Lower lobe of right lung (tissue), 2 donors: ENCODE measurements at regions not wholly inside any gene's neighbourhood (a gene's known extent, or its start where the extent isn't known, plus 50 kb on each side); places are given as distances from the start of the nearest gene placed in this dataset.

Experiments
- ATAC-seq, 2 donors: fragments of 200-7000 bp; cut with Tn5 transposase; one replicate each; pipeline ENCODE4 v1.9.1; 2020 to 2022; ENCODE audit warnings: mild to moderate bottlenecking in 2 of 2, moderate library complexity in 2 of 2
- DNase-seq: peaks from one replicate; pipeline ENCODE4 v3.0.0-alpha.2; 2020
- H3K27ac ChIP-seq: fragments of 200-600 bp; one replicate; pipeline ENCODE4 v1.8.0; 2022
- H3K27me3 ChIP-seq: fragments of 200-600 bp; one replicate; pipeline ENCODE4 v1.8.0; 2022; ENCODE audit warnings: low read depth
- H3K36me3 ChIP-seq: fragments of 200-600 bp; one replicate; pipeline ENCODE4 v1.8.0; 2022; ENCODE audit warnings: mild to moderate bottlenecking
- H3K4me1 ChIP-seq: fragments of 200-600 bp; one replicate; pipeline ENCODE4 v1.8.0; 2022
- H3K4me3 ChIP-seq: fragments of 200-600 bp; one replicate; pipeline ENCODE4 v1.8.0; 2022; ENCODE audit warnings: mild to moderate bottlenecking
- H3K9me3 ChIP-seq: fragments of 200-600 bp; one replicate; pipeline ENCODE4 v1.8.0; 2022
- intact Hi-C: fragments of 100-400 bp; cut with DNase I; formaldehyde crosslinking; loops from one replicate; pipeline ENCODE4 v1.11.0; 2022
- TF ChIP-seq, protein P1 (sequence below): fragments of 200-600 bp; IDR thresholded peaks from one replicate; pipeline ENCODE4 v1.8.0; 2022; ENCODE audit warnings: antibody characterized with exemption, mild to moderate bottlenecking
- donor health status: DM: no; HTN: yes; CAD: no; lungs with severe emphysema.

DNA sequence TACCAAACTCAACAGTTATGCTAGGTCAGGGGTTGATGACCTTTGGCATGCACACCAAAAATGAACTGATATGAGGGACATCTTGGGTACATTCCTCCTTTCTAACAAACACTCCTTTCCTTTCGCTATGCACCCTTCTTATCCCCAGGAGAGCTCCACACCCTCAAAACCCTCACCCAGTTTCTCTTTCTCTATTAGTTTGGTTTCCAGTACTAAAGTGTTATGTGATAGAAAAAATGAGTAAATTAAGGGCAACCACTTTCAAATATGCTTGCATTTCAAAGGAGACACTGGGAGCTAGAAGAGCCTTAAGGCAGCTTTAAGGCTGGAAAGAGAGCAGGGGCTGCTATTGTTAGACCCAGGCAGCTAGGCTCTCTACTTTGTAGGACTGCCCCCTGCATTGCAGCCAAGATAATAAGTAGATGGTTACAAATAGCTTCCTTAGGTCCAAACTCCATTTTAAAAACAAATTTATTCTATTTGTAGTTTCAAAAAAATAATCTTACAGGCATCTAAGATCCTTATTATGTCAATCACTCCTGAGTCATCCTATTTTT lies 244.3 kb downstream of the ZIC1 start:
- no peaks in the 10 kb centered on the region for H3K4me1 ChIP-seq
- no peak overlapping the region for H3K27ac ChIP-seq
- TF ChIP-seq, protein P1, sequence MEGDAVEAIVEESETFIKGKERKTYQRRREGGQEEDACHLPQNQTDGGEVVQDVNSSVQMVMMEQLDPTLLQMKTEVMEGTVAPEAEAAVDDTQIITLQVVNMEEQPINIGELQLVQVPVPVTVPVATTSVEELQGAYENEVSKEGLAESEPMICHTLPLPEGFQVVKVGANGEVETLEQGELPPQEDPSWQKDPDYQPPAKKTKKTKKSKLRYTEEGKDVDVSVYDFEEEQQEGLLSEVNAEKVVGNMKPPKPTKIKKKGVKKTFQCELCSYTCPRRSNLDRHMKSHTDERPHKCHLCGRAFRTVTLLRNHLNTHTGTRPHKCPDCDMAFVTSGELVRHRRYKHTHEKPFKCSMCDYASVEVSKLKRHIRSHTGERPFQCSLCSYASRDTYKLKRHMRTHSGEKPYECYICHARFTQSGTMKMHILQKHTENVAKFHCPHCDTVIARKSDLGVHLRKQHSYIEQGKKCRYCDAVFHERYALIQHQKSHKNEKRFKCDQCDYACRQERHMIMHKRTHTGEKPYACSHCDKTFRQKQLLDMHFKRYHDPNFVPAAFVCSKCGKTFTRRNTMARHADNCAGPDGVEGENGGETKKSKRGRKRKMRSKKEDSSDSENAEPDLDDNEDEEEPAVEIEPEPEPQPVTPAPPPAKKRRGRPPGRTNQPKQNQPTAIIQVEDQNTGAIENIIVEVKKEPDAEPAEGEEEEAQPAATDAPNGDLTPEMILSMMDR: no peak
- DNase-seq (no peak), ATAC-seq (no peak)
- intact Hi-C loops: no loop called here
- H3K9me3 ChIP-seq: no peaks in the 10 kb centered on the region
- H3K27me3 ChIP-seq: no peaks in the 10 kb centered on the region
- no peak overlapping the region for H3K4me3 ChIP-seq
- no peaks in the 10 kb centered on the region for H3K36me3 ChIP-seq

DNA sequence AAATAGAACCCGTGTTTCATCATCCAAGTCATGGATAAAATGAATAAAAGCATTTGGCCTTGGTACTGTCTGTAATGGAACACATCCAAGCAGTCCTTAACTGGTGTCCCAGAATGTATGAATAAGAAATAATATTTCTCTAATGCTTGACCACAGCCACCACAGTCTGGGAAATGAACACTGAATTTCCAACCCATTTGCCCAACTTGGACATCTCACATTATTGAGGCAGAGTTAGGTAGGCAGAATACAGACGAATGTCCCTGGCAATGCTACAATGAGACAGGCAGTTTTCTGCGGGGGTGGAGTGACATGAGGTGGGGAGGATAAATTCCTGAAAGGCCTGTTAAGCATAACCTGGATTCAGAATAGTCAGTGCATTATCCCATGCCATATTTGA lies 245.7 kb downstream of the ZIC1 start:
- intact Hi-C loops: no loop called here
- no peaks in the 10 kb centered on the region for H3K36me3 ChIP-seq
- DNase-seq (no peak), ATAC-seq (no peak)
- H3K27ac ChIP-seq: no peak overlapping the region
- H3K27me3 ChIP-seq: no peaks in the 10 kb centered on the region
- H3K4me3 ChIP-seq: no peak overlapping the region
- no peaks in the 10 kb centered on the region for H3K9me3 ChIP-seq
- H3K4me1 ChIP-seq: no peaks in the 10 kb centered on the region
- TF ChIP-seq, protein P1: no peak

DNA sequence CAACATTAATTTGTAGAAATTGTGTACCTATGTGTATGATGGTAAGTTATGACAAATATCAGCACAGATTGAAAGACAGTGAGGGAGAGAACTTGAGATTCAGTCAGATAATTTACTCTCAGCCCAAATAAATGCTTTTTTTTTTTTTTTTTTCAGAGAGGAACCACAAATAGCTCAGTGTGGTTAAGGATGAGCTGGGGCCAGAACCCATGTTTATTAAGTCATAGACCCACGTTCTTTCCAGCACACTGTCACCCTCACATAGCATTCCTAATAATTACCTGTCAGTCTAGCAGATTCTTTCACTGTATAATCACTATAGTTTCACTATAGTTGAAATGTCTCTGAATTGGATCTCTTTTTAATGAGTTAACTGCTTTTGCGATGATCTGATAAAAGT lies 246.1 kb downstream of the ZIC1 start:
- TF ChIP-seq, protein P1: no peak
- no peaks in the 10 kb centered on the region for H3K9me3 ChIP-seq
- no peak overlapping the region for H3K27ac ChIP-seq
- no peaks in the 10 kb centered on the region for H3K27me3 ChIP-seq
- no peaks in the 10 kb centered on the region for H3K4me1 ChIP-seq
- intact Hi-C loops: no loop called here
- no peak overlapping the region for H3K4me3 ChIP-seq
- H3K36me3 ChIP-seq: no peaks in the 10 kb centered on the region
- DNase-seq (no peak), ATAC-seq (no peak)

DNA sequence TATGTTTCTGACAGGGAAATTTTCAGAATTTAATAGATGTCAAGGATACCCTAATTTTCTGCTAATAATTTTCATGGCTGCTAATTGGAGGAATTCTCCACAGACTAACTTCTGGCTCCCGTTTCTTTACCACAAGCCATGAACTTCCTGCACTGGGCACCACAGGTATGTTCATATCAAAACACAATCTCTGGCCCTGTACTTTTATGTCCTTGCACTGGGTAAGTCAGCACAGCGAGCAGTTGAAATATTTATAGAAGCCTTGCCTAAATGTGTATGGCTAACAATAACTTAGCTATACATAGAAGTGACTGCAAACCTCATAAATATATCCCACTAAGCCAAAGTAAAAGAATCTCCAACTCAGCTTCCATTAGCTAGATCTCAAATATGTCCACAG lies 246.9 kb downstream of the ZIC1 start:
- H3K27me3 ChIP-seq: no peaks in the 10 kb centered on the region
- H3K36me3 ChIP-seq: no peaks in the 10 kb centered on the region
- no peaks in the 10 kb centered on the region for H3K4me1 ChIP-seq
- DNase-seq (no peak), ATAC-seq (no peak)
- TF ChIP-seq, protein P1: no peak
- intact Hi-C loops: no loop called here
- no peak overlapping the region for H3K27ac ChIP-seq
- no peaks in the 10 kb centered on the region for H3K9me3 ChIP-seq
- no peak overlapping the region for H3K4me3 ChIP-seq

DNA sequence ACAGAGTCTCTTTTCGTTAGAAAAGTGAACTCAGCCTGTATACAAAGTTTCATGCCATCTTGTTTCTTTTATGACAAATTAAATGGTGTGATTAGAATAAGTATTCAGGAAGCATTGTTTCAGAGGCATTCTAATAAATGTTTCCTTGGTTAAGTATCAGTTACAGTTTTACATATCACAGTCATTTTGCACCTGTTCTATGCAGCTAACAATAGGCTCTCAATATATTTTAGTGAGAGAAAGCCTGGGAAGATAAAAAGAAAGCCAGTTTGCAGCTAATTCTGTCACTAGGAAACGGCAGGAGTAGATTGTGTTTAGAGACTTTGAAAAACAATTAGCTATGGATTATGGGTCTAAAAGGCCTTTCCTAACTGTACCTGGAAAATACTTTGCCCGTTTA lies 252.8 kb downstream of the ZIC1 start:
- DNase-seq (no peak), ATAC-seq (no peak)
- intact Hi-C loops: no loop called here
- H3K4me3 ChIP-seq: no peak overlapping the region
- H3K4me1 ChIP-seq: no peaks in the 10 kb centered on the region
- TF ChIP-seq, protein P1: no peak
- H3K9me3 ChIP-seq: no peaks in the 10 kb centered on the region
- no peak overlapping the region for H3K27ac ChIP-seq
- H3K27me3 ChIP-seq: no peaks in the 10 kb centered on the region
- no peaks in the 10 kb centered on the region for H3K36me3 ChIP-seq

DNA sequence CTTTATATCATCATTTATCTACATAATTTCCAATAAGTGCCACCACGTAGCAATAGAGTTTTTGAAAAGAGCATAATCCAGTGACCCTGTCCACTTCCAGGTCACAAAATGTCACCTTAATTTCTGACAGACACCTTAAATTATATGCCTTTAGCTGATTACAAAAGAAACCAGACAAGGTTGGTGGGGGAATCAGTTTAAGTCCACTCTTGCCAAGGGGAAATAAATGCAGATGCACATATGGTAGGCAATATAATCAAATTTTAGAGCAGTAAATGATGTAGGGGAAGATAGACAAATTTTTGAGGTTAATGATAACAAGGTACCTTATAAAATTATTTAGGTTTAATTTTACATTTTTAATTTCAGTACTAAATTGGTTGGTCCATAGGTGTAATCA lies 253.5 kb downstream of the ZIC1 start:
- ATAC-seq (no peak), DNase-seq (no peak)
- no peaks in the 10 kb centered on the region for H3K36me3 ChIP-seq
- H3K4me1 ChIP-seq: no peaks in the 10 kb centered on the region
- intact Hi-C loops: no loop called here
- no peaks in the 10 kb centered on the region for H3K9me3 ChIP-seq
- TF ChIP-seq, protein P1: no peak
- H3K27me3 ChIP-seq: no peaks in the 10 kb centered on the region
- H3K4me3 ChIP-seq: no peak overlapping the region
- no peak overlapping the region for H3K27ac ChIP-seq
